Heart left ventricle (tissue), 13 donors: ENCODE measurements at regions not wholly inside any gene's neighbourhood (a gene's known extent, or its start where the extent isn't known, plus 50 kb on each side); places are given as distances from the start of the nearest gene placed in this dataset.

Source experiments
- CTCF ChIP-seq, 12 donors: fragments of 200-600 bp; sonication (generic) in 4 of 12; IDR thresholded peaks; one replicate each; pipeline versions ENCODE4 v1.5.0 to v1.8.0; 2018 to 2022; ENCODE audit warnings: antibody characterized with exemption in 12 of 12, mild to moderate bottlenecking in 5 of 12
- POLR2A ChIP-seq, 2 donors: fragments of 450-650 bp; IDR thresholded peaks; one replicate each; pipeline ENCODE4 v1.6.1; 2017; ENCODE audit warnings: antibody characterized with exemption in 2 of 2, mild to moderate bottlenecking in 2 of 2, moderate library complexity in 2 of 2
- donor health status: ischemic (EF 13 %, LVEDD 7.1; RV severe dilation, severe dysfunction).
- donor health status: DM: no; HTN: yes; CAD: no.
- donor health status: DM: no; HTN: no; CAD: no.
- donor health status: ischemic (EF 25% LVEDD 6.9; RV normal size, moderate dysfunction).
- donor health status: ischemic (EF 25% LVEDD 5.7; RV mildly dilated, moderate dysfunction).
- donor health status: ischemic (EF 35%, LVEDD 5.7; RV mildly dilated, moderate dysfunction).
- donor health status: nonischemic (EF 11% LVEDD 7.7; RV severe dilation, severe dysfunction).
- donor health status: DM: yes; HTN: yes; CAD: no.
- donor health status: PGD.
- donor health status: ischemic (EF 29% LVEDD 5.4; RV normal size, mild dysfunction).
- donor health status: nonischemic (EF 23%, LVEDD 6.1; RV moderate dilation, normal function).

- TF ChIP-seq CTCF (IDR thresholded peaks at IDR 0.05), result no peak
- TF ChIP-seq POLR2A (IDR thresholded peaks at IDR 0.05), result no peak
Observed at GRCh38 chr16:72298961-72299360, 127.0 kb upstream of the PMFBP1 start.
